A549 (cell line): ENCODE measurements at regions not wholly inside any gene's neighbourhood (a gene's known extent, or its start where the extent isn't known, plus 50 kb on each side); places are given as distances from the start of the nearest gene placed in this dataset.

Experiments used
- ATAC-seq, 2 experiments: fragments of 200-7000 bp in 1 of 2; fragments of >200 bp in 1 of 2; cut with Nextera tagmentation in 1 of 2; cut with Tn5 transposase in 1 of 2; 3 replicates each; pipeline versions ENCODE4 v1.8.0 to v1.9.1; 2018 to 2020; ENCODE audit warnings: mild to moderate bottlenecking in 1 of 2, moderate library complexity in 1 of 2
- CTCF ChIA-PET: fragments of 300-600 bp; sonication (Branson Sonifier 250); formaldehyde crosslinking; extraction: SDS; loops from one replicate; lab custom pipeline; 2021; ENCODE audit warnings: antibody characterized with exemption, inconsistent platforms; lab: Yijun Ruan, JAX
- POLR2A ChIA-PET: fragments of 350-600 bp; formaldehyde crosslinking; extraction: SDS; loops from one replicate; lab custom pipeline; 2021; ENCODE audit warnings: antibody characterized with exemption, inconsistent platforms; lab: Yijun Ruan, JAX
- DNase-seq, 2 experiments: peaks; one replicate each; pipeline versions ENCODE4 v3.0.0 to v3.0.0-alpha.2; 2011 to 2016; ENCODE audit warnings: low read depth in 1 of 2, low spot score in 1 of 2
- FAIRE-seq: peaks from 2 replicates; lab custom pipeline; 2011; peaks lifted over from hg19 to GRCh38; lab: Jason Lieb, UNC
- H3K27ac ChIP-seq, 2 experiments: fragments of >200 bp; sonication (Bioruptor Twin); formaldehyde crosslinking; 3 replicates each; pipeline ENCODE4 v1.5.1; 2016 to 2017
- H3K4me1 ChIP-seq: fragments of >200 bp; sonication (Bioruptor Twin); formaldehyde crosslinking; 3 replicates; pipeline ENCODE4 v1.6.1; 2016
- H3K4me2 ChIP-seq: fragments of >200 bp; sonication (Bioruptor Twin); formaldehyde crosslinking; 3 replicates; pipeline ENCODE4 v1.6.1; 2016
- H3K4me3 ChIP-seq: fragments of >200 bp; sonication (Bioruptor Twin); formaldehyde crosslinking; 3 replicates; pipeline ENCODE4 v1.5.1; 2016
- H3K9me3 ChIP-seq: fragments of >200 bp; sonication (Bioruptor Twin); formaldehyde crosslinking; 3 replicates; pipeline ENCODE4 v1.6.1; 2016
- CEBPB ChIP-seq, 2 experiments: fragments of >200 bp in 1 of 2; sonication (Bioruptor Twin) in 1 of 2; formaldehyde crosslinking in 1 of 2; IDR thresholded peaks; 2 replicates each; pipeline ENCODE4 v1.6.1; 2012 to 2016
- EHMT2 ChIP-seq: fragments of 200-600 bp; sonication (generic); IDR thresholded peaks from 2 replicates; pipeline ENCODE4 v1.6.1; 2016; ENCODE audit warnings: antibody characterized with exemption, low read depth, mild to moderate bottlenecking, moderate library complexity
- EP300 ChIP-seq, 2 experiments: fragments of >200 bp; sonication (Bioruptor Twin); formaldehyde crosslinking; IDR thresholded peaks; 2 replicates in 1 of 2; 3 replicates in 1 of 2; pipeline ENCODE4 v1.6.1; 2016 to 2017
- FOSL2 ChIP-seq, 2 experiments: fragments of 450-650 bp in 1 of 2; fragments of >200 bp in 1 of 2; sonication (Bioruptor Twin) in 1 of 2; formaldehyde crosslinking; IDR thresholded peaks; 2 replicates each; pipeline versions ENCODE4 v1.5.0 to v1.6.1; 2016 to 2020; ENCODE audit warnings: mild to moderate bottlenecking in 1 of 2, moderate library complexity in 1 of 2
- FOXS1 ChIP-seq: fragments of 250-450 bp; sonication (Bioruptor Pico); IDR thresholded peaks from 2 replicates; pipeline ENCODE4 v1.5.0; 2020; ENCODE audit warnings: mild to moderate bottlenecking, moderate library complexity
- HDAC2 ChIP-seq: fragments of 200-600 bp; sonication (generic); IDR thresholded peaks from 2 replicates; pipeline ENCODE4 v1.6.1; 2016
- HOXB5 ChIP-seq: fragments of 250-450 bp; sonication (Bioruptor Pico); IDR thresholded peaks from 2 replicates; pipeline ENCODE4 v1.5.0; 2020; ENCODE audit warnings: mild to moderate bottlenecking, moderate library complexity
- JUNB ChIP-seq: fragments of >200 bp; sonication (Bioruptor Twin); formaldehyde crosslinking; IDR thresholded peaks from 2 replicates; pipeline ENCODE4 v1.6.1; 2016
- KDM1A ChIP-seq: fragments of 200-600 bp; sonication (generic); IDR thresholded peaks from 2 replicates; pipeline ENCODE4 v1.6.1; 2016; ENCODE audit warnings: low read depth, mild to moderate bottlenecking
- MAFK ChIP-seq: fragments of 450-650 bp; IDR thresholded peaks from 2 replicates; pipeline ENCODE4 v1.6.1; 2014; ENCODE audit not compliant: partially characterized antibody
- NFE2L2 ChIP-seq: fragments of 150-350 bp; conservative IDR thresholded peaks from 2 replicates; pipeline ENCODE4 v1.6.1; 2014; ENCODE audit warnings: low read length
- NPAS2 ChIP-seq: fragments of 250-450 bp; sonication (Bioruptor Pico); IDR thresholded peaks from 2 replicates; pipeline ENCODE4 v1.8.0; 2022; ENCODE audit warnings: mild to moderate bottlenecking, moderate library complexity, borderline replicate concordance
- PHF8 ChIP-seq: fragments of 200-600 bp; sonication (generic); IDR thresholded peaks from 2 replicates; pipeline ENCODE4 v1.6.1; 2016; ENCODE audit warnings: low read depth, mild to moderate bottlenecking, antibody characterized with exemption, moderate library complexity, borderline replicate concordance
- POLR2AphosphoS2 ChIP-seq: conservative IDR thresholded peaks from 2 replicates; pipeline ENCODE4 v1.6.1; 2012; ENCODE audit warnings: low read length, improper control_type of control experiment, inconsistent platforms
- RAD21 ChIP-seq, 2 experiments: fragments of >200 bp in 1 of 2; sonication (Bioruptor Twin) in 1 of 2; formaldehyde crosslinking in 1 of 2; IDR thresholded peaks in 1 of 2; conservative IDR thresholded peaks in 1 of 2; 2 replicates in 1 of 2; 3 replicates in 1 of 2; pipeline ENCODE4 v1.6.1; 2012 to 2018; ENCODE audit warnings: inconsistent platforms in 1 of 2
- RFX5 ChIP-seq: fragments of 450-650 bp; IDR thresholded peaks from 2 replicates; pipeline ENCODE4 v1.7.1; 2014; ENCODE audit warnings: antibody characterized with exemption, mild to moderate bottlenecking, moderate library complexity
- RNF2 ChIP-seq: fragments of 200-600 bp; sonication (generic); IDR thresholded peaks from 2 replicates; pipeline ENCODE4 v1.6.1; 2016; ENCODE audit warnings: low read depth, mild to moderate bottlenecking, antibody characterized with exemption, moderate library complexity, borderline replicate concordance
- TFCP2L1 ChIP-seq: fragments of 250-450 bp; sonication (Bioruptor Pico); IDR thresholded peaks from 2 replicates; pipeline ENCODE4 v1.5.0; 2021; ENCODE audit warnings: mild to moderate bottlenecking
- ZFP36 ChIP-seq: fragments of 450-650 bp; IDR thresholded peaks from 2 replicates; pipeline ENCODE4 v1.6.1; 2014; ENCODE audit warnings: borderline replicate concordance; ENCODE audit not compliant: partially characterized antibody
- ZNF302 ChIP-seq: fragments of 250-450 bp; sonication (Bioruptor Pico); IDR thresholded peaks from 2 replicates; pipeline ENCODE4 v1.9.0; 2021; ENCODE audit warnings: inconsistent platforms, mild to moderate bottlenecking, moderate library complexity
- ZSCAN20 ChIP-seq: fragments of 250-450 bp; sonication (Bioruptor Pico); IDR thresholded peaks from 2 replicates; pipeline ENCODE4 v1.8.0; 2022; ENCODE audit warnings: mild to moderate bottlenecking, moderate library complexity
- WGBS: methylation state at CpG from one replicate; pipeline ENCODE4 v1.1.6; 2017; ENCODE audit errors: missing lambda C conversion rate; 5-methylcytosine and 5-hydroxymethylcytosine counted together
- TF ChIP-seq, protein P1 (sequence below): fragments of 200-600 bp; sonication (generic); IDR thresholded peaks from 2 replicates; pipeline ENCODE4 v1.6.1; 2016; ENCODE audit warnings: antibody characterized with exemption, mild to moderate bottlenecking, moderate library complexity
- TF ChIP-seq, protein P2 (sequence below): fragments of 450-650 bp; IDR thresholded peaks from 2 replicates; pipeline ENCODE4 v1.6.1; 2014; ENCODE audit warnings: antibody characterized with exemption
- TF ChIP-seq, protein P3 (sequence below): IDR thresholded peaks from 2 replicates; pipeline ENCODE4 v1.6.1; 2012
- TF ChIP-seq, protein P4 (sequence below): fragments of >200 bp; sonication (Bioruptor Twin); formaldehyde crosslinking; IDR thresholded peaks from 3 replicates; pipeline ENCODE4 v1.6.1; 2016
- TF ChIP-seq, protein P5 (sequence below): fragments of >200 bp; sonication (Bioruptor Twin); formaldehyde crosslinking; IDR thresholded peaks from 2 replicates; pipeline ENCODE4 v1.6.1; 2016
- TF ChIP-seq, protein P6 (sequence below): fragments of >200 bp; sonication (Bioruptor Twin); formaldehyde crosslinking; IDR thresholded peaks from 3 replicates; pipeline ENCODE4 v1.5.1; 2016

DNA sequence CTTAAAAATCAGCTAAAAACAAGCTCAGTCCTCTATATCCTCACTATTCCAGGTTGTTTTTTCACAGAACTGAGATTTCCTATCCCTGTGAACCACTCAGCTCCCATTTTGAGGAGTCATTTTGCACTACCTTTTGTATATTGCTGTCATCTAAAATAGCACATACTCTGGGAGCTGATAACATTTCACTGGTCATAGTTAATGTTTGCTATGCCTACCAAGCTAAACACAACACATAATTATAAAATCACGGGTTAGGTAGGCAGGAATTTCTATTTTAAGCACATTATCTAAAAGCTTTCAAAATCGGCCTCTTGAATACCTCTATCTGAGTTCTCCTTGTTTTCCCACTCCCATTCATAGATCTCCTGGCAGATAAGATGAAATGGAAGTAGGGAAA lies 882.0 kb upstream of the INTU start:
- no peaks in the 10 kb centered on the region for H3K4me1 ChIP-seq
- no peak overlapping the region for H3K4me3 ChIP-seq
- H3K9me3 ChIP-seq = no peaks in the 10 kb centered on the region
- ChIA-PET CTCF (no interaction called here), POLR2A (no interaction called here)
- 3% methylated on average over 2 of the region's 2 CpGs for WGBS
- no peak overlapping the region for H3K4me2 ChIP-seq
- ATAC-seq (no peak), DNase-seq (no peak)
- H3K27ac ChIP-seq = no peak overlapping the region
- TF ChIP-seq FOSL2 (IDR thresholded peaks at IDR 0.05) = no peak
- no peak for TF ChIP-seq FOSL2 (CRISPR knock-in tag; IDR thresholded peaks at IDR 0.05)
- TF ChIP-seq, protein P1, sequence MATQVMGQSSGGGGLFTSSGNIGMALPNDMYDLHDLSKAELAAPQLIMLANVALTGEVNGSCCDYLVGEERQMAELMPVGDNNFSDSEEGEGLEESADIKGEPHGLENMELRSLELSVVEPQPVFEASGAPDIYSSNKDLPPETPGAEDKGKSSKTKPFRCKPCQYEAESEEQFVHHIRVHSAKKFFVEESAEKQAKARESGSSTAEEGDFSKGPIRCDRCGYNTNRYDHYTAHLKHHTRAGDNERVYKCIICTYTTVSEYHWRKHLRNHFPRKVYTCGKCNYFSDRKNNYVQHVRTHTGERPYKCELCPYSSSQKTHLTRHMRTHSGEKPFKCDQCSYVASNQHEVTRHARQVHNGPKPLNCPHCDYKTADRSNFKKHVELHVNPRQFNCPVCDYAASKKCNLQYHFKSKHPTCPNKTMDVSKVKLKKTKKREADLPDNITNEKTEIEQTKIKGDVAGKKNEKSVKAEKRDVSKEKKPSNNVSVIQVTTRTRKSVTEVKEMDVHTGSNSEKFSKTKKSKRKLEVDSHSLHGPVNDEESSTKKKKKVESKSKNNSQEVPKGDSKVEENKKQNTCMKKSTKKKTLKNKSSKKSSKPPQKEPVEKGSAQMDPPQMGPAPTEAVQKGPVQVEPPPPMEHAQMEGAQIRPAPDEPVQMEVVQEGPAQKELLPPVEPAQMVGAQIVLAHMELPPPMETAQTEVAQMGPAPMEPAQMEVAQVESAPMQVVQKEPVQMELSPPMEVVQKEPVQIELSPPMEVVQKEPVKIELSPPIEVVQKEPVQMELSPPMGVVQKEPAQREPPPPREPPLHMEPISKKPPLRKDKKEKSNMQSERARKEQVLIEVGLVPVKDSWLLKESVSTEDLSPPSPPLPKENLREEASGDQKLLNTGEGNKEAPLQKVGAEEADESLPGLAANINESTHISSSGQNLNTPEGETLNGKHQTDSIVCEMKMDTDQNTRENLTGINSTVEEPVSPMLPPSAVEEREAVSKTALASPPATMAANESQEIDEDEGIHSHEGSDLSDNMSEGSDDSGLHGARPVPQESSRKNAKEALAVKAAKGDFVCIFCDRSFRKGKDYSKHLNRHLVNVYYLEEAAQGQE = no peak
- TF ChIP-seq KDM1A = no peak
- TF ChIP-seq EHMT2 = no peak
- no peak for TF ChIP-seq ZFP36
- TF ChIP-seq CEBPB (IDR thresholded peaks at IDR 0.05) = no peak
- TF ChIP-seq, protein P2, sequence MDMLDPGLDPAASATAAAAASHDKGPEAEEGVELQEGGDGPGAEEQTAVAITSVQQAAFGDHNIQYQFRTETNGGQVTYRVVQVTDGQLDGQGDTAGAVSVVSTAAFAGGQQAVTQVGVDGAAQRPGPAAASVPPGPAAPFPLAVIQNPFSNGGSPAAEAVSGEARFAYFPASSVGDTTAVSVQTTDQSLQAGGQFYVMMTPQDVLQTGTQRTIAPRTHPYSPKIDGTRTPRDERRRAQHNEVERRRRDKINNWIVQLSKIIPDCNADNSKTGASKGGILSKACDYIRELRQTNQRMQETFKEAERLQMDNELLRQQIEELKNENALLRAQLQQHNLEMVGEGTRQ = no peak
- no peak for TF ChIP-seq TFCP2L1 (CRISPR knock-in tag)
- no peak for TF ChIP-seq NPAS2
- no peak for TF ChIP-seq HOXB5
- no peak for TF ChIP-seq NFE2L2
- TF ChIP-seq RNF2 = no peak
- TF ChIP-seq, protein P3, sequence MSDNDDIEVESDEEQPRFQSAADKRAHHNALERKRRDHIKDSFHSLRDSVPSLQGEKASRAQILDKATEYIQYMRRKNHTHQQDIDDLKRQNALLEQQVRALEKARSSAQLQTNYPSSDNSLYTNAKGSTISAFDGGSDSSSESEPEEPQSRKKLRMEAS = no peak
- TF ChIP-seq, all 56 proteins: peak for 0
- FAIRE-seq = no peak

DNA sequence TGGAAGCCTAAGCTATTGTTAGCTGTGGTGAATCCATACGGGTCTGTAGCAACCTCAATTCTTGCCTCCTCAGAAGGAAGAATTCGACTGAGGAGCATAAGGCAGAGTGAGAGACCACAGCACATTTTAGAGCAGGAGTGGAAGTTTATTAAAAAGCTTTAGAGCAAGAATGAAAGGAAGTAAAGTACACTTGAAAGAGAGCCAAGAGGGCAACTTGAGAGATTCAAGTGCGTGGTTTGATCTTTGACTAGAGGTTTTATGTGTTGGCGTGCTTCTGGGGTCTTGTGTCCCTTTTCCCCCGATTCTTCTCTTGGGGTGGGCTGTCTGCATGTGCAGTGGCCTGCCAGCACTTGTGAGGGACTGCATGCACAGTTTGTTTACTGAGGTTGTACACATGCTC lies 880.6 kb upstream of the INTU start:
- Histone ChIP-seq H3K9me3 (no peaks in the 10 kb centered on the region), H3K4me2 (no peak overlapping the region), H3K4me1 (no peaks in the 10 kb centered on the region), H3K4me3 (no peak overlapping the region), H3K27ac (no peak overlapping the region)
- ATAC-seq (no peak), DNase-seq (no peak), FAIRE-seq (no peak)
- ChIA-PET POLR2A (no interaction called here), CTCF (interaction anchor here (0.6 kb wide), 1 partner anchor 938 kb away, joined by 3 read pairs; no protein-coding TSS in a partner anchor)
- WGBS = 18% methylated on average over 5 of the region's 5 CpGs
- TF ChIP-seq, protein P3 = no peak
- TF ChIP-seq FOXS1 (CRISPR knock-in tag) = no peak
- no peak for TF ChIP-seq JUNB
- TF ChIP-seq HDAC2 = no peak
- no peak for TF ChIP-seq RAD21 (conservative IDR thresholded peaks at IDR 0.05 in 1 of 2, IDR thresholded peaks at IDR 0.05 in 1 of 2)
- TF ChIP-seq POLR2AphosphoS2 = no peak
- no peak for TF ChIP-seq MAFK

DNA sequence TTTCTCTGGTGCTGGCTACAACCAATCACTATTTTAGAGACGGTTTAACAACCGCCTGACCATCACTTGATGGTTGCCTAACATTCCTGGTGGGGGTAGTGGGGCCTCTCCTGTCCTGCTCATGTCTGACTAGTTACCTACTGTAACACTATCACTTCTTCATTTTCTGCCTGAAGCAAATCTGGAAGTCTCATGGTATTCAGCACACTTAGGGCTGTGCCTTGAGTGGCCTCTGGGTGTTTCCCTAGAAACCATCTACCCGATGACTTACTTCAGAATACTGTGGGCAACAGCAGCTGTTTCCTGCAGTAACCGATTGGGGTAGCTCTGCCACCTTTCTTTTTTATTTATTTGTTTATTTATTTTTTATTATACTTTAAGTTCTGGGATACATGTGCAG lies 880.1 kb upstream of the INTU start:
- Histone ChIP-seq H3K4me2 (no peak overlapping the region), H3K4me3 (no peak overlapping the region), H3K27ac (no peak overlapping the region), H3K9me3 (no peaks in the 10 kb centered on the region), H3K4me1 (no peaks in the 10 kb centered on the region)
- ATAC-seq (no peak), FAIRE-seq (no peak), DNase-seq (no peak)
- ChIA-PET CTCF (interaction anchor here (0.6 kb wide), 1 partner anchor 938 kb away, joined by 3 read pairs; no protein-coding TSS in a partner anchor), POLR2A (no interaction called here)
- WGBS = 73% methylated on average over 4 of the region's 4 CpGs
- TF ChIP-seq, protein P4, sequence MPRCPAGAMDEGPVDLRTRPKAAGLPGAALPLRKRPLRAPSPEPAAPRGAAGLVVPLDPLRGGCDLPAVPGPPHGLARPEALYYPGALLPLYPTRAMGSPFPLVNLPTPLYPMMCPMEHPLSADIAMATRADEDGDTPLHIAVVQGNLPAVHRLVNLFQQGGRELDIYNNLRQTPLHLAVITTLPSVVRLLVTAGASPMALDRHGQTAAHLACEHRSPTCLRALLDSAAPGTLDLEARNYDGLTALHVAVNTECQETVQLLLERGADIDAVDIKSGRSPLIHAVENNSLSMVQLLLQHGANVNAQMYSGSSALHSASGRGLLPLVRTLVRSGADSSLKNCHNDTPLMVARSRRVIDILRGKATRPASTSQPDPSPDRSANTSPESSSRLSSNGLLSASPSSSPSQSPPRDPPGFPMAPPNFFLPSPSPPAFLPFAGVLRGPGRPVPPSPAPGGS = no peak
- no peak for TF ChIP-seq JUNB
- no peak for TF ChIP-seq RFX5
- TF ChIP-seq, protein P5, sequence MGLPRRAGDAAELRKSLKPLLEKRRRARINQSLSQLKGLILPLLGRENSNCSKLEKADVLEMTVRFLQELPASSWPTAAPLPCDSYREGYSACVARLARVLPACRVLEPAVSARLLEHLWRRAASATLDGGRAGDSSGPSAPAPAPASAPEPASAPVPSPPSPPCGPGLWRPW = no peak
- TF ChIP-seq, protein P6, sequence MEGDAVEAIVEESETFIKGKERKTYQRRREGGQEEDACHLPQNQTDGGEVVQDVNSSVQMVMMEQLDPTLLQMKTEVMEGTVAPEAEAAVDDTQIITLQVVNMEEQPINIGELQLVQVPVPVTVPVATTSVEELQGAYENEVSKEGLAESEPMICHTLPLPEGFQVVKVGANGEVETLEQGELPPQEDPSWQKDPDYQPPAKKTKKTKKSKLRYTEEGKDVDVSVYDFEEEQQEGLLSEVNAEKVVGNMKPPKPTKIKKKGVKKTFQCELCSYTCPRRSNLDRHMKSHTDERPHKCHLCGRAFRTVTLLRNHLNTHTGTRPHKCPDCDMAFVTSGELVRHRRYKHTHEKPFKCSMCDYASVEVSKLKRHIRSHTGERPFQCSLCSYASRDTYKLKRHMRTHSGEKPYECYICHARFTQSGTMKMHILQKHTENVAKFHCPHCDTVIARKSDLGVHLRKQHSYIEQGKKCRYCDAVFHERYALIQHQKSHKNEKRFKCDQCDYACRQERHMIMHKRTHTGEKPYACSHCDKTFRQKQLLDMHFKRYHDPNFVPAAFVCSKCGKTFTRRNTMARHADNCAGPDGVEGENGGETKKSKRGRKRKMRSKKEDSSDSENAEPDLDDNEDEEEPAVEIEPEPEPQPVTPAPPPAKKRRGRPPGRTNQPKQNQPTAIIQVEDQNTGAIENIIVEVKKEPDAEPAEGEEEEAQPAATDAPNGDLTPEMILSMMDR = no peak
- no peak for TF ChIP-seq ZNF302
- TF ChIP-seq, protein P3 = no peak
- TF ChIP-seq PHF8 = no peak
- TF ChIP-seq ZSCAN20 (CRISPR knock-in tag) = no peak
- no peak for TF ChIP-seq EP300 (IDR thresholded peaks at IDR 0.05)
- TF ChIP-seq FOXS1 (CRISPR knock-in tag) = no peak
- no peak for TF ChIP-seq POLR2AphosphoS2
